ENCODE measurements at regions not wholly inside any gene's neighbourhood (a gene's known extent, or its start where the extent isn't known, plus 50 kb on each side); places are given as distances from the start of the nearest gene placed in this dataset.

GRCh38 chr5:141800617-141801016 lies 77.6 kb downstream of the PCDH1 start:
- TF ChIP-seq CTCF (IDR thresholded peaks at IDR 0.05; ENCODE audit: low read depth, low read length), result no peak
- DNase-seq (ENCODE audit: low read depth, low spot score), result no peak
- no peak overlapping the region for H3K4me3 ChIP-seq (ENCODE audit: low read depth, low read length)
- in situ Hi-C loops (cut with HindIII; ENCODE audit: low sequenced_read_pairs), result no loop called here

- DNase-seq (ENCODE audit: low read depth, low spot score), result no peak
- in situ Hi-C loops (cut with HindIII; ENCODE audit: low sequenced_read_pairs), result no loop called here
- no peak for TF ChIP-seq CTCF (IDR thresholded peaks at IDR 0.05; ENCODE audit: low read depth, low read length)
- H3K4me3 ChIP-seq (ENCODE audit: low read depth, low read length), result no peak overlapping the region
Observed at GRCh38 chr5:141799507-141800167, 78.6 kb downstream of the PCDH1 start.

- TF ChIP-seq CTCF (IDR thresholded peaks at IDR 0.05; ENCODE audit: low read depth, low read length), result no peak
- in situ Hi-C loops (cut with HindIII; ENCODE audit: low sequenced_read_pairs), result no loop called here
- no peak overlapping the region for H3K4me3 ChIP-seq (ENCODE audit: low read depth, low read length)
- DNase-seq (ENCODE audit: low read depth, low spot score), result no peak
Observed at GRCh38 chr5:141797425-141797824, 80.8 kb downstream of the PCDH1 start.

GRCh38 chr5:141795421-141795820 lies 82.8 kb downstream of the PCDH1 start:
- H3K4me3 ChIP-seq (ENCODE audit: low read depth, low read length), result no peak overlapping the region
- TF ChIP-seq CTCF (IDR thresholded peaks at IDR 0.05; ENCODE audit: low read depth, low read length), result no peak
- no peak for DNase-seq (ENCODE audit: low read depth, low spot score)
- in situ Hi-C loops (cut with HindIII; ENCODE audit: low sequenced_read_pairs), result no loop called here

GRCh38 chr5:141793881-141794280 lies 84.3 kb downstream of the PCDH1 start:
- in situ Hi-C loops (cut with HindIII; ENCODE audit: low sequenced_read_pairs), result no loop called here
- DNase-seq (ENCODE audit: low read depth, low spot score), result no peak
- no peak overlapping the region for H3K4me3 ChIP-seq (ENCODE audit: low read depth, low read length)
- TF ChIP-seq CTCF (IDR thresholded peaks at IDR 0.05; ENCODE audit: low read depth, low read length), result no peak

GRCh38 chr5:141793403-141793802 lies 84.8 kb downstream of the PCDH1 start:
- no peak for DNase-seq (ENCODE audit: low read depth, low spot score)
- no peak overlapping the region for H3K4me3 ChIP-seq (ENCODE audit: low read depth, low read length)
- in situ Hi-C loops (cut with HindIII; ENCODE audit: low sequenced_read_pairs), result no loop called here
- no peak for TF ChIP-seq CTCF (IDR thresholded peaks at IDR 0.05; ENCODE audit: low read depth, low read length)

All from astrocyte of the spinal cord (primary cell).